Suppressor macrophage (primary cell): ENCODE measurements at regions not wholly inside any gene's neighbourhood (a gene's known extent, or its start where the extent isn't known, plus 50 kb on each side); places are given as distances from the start of the nearest gene placed in this dataset.
"Not testable (repeated sequence)": the region's sequence is repeated elsewhere in the genome, so short reads cannot be mapped to it uniquely, and the experiment has no call there.

ENCODE experiments used
- DNase-seq, 4 experiments: peaks; one replicate each; pipeline ENCODE4 v3.0.0-alpha.2; 2020 to 2022

DNA sequence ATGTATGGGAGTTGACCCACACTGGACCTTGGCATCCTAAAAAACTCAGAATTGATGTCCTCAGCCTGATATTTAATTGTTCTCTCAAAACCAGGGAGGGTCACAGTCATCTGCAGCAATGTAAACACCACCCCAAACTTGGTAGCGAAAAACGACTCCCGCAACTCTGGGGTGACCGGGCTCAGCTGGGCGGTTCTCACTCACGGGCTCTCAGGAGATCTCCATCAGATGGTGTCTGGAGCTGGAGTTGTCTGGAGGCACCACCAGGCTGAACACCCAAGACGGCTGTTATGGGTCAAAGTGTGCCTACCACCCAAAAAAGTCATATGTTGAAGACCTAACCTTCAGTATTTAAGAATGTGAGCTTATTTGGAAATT, 50.9 kb upstream of the NXT1 start:
- no peak for DNase-seq

DNA sequence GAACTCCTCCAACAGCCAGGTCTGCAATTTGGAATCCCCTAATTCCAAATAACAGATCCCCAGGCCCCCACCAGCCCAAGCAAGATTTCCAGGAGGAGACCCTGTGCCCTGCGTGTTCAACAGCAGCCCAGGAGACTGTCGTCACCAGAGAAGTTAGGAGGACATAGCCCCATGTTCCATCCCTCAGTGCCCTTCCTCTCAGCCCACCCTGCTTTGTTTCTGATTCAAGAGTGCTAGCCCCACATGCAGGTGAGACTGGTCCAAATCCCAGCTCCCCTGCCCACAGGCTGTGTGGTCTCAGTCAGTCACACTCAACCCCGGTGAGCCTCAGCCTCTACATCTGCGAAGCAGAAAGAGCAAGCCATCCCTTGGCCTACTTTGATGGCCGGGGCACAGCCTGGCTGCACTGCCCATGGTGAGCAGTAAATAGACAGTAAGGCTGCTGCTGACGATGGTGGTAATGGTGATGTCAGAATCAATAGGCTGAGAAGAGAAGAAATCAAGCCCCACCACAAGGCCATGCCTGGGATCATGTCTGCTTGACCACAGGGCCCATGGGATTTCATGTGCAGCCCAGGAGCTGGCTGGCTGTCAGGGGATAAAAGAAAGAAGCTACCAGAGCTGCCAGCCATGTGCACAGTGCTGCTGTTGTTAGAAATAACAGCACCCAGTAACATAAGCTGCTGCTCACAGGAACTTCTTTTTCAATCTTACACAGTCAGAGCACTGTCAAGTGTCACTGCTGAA, 51.5 kb upstream of the NXT1 start:
- DNase-seq, result no peak

DNA sequence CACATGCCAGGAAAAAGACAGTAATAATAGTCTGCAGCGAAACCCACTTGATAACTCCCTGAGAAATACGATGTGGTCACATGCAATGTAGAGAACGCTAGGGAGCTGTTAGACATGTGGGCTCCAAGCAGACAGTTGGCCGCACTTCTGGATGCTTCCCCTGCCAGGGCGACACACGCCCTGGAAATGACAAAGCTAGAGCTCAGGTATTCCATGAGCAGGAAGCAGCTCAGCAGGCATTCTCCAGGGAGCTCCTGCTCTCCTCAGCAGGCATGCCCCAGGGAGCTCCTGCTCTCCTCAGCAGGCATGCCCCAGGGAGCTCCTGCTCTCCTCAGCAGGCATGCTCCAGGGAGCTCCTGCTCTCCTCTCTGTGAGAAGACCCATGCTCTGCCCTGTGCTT, 52.4 kb upstream of the NXT1 start:
- DNase-seq, result no peak

DNA sequence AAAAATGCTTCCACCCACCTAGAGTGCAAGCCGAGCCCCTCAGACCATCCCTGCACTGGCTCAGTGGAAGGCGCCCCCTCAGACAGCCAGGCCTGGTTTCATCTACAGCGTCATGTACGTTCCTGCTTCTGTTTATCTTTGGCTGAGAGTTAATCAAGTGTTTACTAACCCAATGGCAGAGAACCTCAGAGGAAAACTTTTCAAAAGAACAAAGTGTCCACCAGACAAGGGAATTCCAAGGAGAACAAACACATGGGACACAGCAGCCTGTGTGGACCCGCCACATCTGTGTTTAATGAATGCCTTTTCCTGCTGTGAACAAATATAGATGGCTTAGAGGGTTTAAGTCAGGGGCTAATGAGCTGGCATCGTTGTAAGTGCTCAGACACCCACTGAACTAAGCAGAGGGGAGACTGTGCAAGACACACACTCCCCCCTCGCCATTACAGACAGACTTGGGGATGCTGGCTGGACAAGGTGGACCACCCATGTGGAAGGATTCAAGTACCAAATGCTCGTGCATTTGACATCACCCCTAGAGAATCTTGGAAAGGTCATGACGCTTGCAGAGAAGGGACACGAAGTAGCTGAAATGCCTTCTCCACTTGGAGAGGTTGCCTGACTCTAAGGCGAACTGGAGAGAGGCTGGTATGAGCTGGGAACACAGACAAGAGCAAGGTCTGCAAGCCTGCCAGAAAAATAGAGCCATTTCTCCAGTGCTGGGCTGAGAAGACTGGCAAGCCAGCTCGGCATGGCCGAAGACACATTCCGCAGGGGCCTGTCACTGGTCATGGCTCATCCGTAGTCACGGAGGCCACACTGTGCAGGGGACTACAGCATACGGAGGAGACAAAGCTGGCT, 53.5 kb upstream of the NXT1 start:
- no peak for DNase-seq

DNA sequence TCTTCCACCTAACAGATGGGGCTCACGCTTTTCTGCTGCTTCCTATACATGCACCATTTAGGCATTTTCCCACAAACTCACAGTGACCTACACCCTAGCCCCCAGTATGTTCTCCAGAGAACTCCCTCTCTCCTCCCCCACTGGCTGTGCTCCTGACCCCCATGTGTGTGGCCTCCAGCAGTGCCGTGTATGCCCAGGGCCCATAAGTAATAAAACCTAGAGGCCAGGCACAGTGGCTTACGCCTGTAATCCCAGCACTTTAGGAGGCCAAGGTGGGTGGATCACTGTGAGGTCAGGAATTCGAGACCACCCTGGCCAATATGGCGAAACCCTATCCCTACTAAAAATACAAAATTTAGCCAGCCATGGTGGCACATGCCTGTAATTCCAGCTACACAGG, 54.7 kb upstream of the NXT1 start:
- DNase-seq, result no peak

DNA sequence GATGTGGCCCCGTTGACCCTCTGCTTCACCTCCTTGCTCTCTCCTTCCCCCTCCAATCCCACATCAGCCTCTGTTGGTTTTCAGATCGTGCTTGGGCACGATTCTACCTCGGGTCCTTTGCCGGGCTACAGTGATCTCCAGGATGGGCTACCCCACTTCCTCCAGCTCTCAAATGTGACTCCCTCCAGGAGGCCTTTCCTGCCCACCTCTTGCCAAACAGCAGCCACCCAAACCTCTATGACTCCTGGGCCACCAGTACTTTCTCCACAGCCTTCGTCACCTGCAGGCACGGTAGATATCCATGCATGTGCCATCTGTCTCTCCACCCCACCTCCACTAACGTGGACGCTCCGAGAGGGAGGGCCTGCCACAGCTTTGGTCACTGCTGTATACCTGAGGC, 55.9 kb upstream of the NXT1 start:
- DNase-seq, result no peak

DNA sequence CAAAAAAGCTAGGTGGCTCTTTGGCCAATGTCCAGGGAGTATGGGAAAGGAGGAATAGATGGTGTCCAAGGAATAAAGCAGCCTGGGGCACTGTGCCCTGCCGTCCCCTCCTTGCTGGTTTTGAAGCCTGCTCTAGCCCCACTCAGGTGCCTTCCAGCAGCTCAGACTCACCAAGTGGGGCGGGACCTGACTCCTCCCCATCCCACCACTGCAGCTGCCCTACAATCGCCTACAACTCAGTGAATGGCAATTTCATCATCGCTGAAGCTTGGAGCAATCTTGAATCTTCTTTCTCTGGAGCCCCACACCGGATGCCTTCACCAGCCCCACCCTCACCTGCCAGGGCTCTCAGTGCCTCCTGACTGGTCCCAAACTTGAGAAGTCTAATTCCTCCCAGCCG, 56.4 kb upstream of the NXT1 start:
- DNase-seq, result no peak

DNA sequence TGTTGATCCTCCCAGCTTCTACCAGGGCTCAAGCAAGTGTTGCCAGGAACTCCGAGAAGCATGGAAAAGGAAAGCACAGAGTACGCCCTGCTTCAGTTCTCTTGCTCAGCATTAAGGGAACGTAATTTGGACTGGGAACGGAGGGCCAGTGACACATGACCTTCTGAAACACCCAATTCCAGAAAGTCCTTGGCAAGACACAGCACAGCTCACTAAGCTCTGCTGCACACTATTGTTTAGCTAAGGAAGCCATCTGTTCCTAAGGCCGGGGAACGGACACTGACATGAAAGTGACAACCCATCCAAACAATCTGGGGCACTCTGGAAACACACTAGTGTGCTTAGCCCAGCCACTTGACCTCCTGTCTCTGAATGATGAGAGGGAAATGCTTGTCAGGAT, 56.9 kb upstream of the NXT1 start:
- no peak for DNase-seq

DNA sequence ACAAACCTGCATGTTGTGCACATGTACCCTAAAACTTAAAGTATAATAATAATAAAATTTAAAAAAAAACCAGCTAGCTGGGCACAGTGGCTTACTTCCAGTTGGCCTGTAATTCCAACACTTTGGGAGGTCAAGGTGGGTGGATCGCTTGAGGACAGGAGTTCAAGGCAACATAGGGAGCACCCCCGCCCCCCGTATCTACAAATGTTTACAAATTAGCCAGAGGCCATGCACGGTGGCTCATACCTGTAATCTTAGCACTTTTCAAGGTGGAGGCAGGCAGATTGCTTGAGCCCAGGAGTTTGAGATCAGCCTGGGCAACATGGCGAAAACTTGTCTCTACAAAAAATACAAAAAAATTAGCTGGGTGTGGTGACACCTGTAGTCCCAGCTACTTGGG, 58.3 kb upstream of the NXT1 start:
- not testable (repeated sequence) for DNase-seq

DNA sequence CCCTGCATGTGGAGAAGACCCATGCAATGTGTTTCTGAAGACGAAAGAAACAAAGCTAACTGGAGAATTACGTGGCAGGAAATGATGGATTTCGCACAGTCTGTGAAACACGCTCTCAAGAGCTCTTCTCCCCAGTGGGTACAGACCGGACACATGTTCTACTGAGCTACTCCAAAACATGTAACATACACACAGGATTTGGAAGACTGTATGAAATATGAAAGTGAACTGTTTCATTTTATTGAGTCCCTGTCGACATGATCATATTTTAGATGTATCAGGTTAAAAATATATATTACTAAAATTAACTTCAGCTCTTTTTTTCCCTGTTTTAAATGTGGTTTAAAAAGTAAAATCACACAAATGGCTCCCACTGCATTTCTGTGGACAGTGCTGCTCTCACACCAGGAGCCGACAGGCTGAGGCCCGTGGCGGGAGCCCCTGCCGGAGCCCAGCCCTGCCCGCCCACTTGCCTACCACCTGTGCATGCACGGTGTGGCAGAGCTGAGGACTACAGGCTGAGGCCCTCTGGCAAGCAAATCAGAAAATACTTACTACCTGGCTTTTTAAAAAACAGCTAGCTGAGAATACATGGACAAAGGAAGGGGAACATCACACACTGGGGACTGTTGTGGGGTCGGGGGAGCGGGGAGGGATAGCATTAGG, 58.9 kb upstream of the NXT1 start:
- DNase-seq, result no peak

DNA sequence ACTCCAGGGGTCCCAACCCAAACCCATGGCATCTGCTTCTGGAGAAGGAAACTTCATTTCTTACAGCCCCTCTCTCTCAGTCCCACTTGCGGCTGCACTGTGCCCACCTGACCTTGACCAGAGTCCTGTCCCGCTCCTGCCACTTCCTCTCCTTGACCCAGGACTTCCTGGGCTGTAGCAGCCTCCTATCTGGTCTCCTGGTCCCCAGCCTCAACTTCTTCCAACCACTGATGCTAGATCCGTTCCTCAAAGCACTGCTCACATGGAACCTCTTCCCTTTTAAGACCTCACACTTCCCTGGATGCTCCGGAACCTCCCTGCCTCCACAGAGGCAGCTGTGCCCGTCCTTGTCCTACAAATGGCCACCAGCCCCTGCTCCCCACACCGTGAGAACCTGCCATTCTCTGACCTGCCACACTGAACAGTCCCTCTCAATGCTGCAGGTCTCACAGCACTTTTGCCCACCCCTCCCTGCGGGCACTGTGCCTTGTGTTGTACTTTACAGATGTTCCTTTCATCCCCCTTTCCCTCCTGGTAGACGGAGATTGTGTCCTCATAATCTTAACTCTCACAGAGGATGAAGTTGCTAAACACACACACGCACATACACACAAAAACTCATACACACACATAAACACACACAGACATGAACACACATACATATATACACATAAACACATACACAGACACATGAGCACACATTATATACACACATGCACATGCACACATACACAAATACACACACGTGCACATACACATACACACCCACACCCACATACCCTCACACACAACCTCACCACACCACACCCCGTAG, 59.6 kb upstream of the NXT1 start:
- DNase-seq, result no peak

DNA sequence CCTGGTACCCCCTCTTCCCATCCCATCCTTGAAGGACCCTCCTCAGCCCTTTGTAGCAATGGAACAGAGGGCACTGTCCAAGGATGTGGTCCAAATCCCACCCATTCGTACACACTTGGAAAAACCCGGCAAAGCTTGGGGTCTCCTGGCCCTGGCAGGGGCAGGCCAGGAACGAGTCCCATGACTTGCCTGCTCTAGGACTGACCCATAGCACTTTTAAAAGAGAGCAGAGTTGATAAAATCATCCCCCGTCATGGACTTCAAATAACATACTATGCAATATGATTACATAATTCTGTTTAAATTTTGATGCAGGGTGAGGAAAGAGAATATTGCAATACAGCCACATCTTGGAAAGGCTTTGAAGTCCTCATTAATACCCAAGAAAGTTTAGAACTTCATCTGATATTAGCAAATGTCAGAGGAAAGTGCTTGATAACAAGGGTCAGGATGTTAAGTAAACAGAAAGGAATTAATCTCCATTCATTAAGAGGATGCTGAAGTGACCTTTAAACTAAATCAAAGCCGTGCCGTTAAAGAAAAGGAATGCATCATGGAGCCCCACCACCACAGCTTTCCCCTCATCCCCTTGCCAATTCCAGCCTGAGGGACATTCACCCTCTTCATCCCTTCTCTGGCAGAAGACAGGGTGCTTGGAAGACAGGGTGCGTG, 60.7 kb upstream of the NXT1 start:
- no peak for DNase-seq

DNA sequence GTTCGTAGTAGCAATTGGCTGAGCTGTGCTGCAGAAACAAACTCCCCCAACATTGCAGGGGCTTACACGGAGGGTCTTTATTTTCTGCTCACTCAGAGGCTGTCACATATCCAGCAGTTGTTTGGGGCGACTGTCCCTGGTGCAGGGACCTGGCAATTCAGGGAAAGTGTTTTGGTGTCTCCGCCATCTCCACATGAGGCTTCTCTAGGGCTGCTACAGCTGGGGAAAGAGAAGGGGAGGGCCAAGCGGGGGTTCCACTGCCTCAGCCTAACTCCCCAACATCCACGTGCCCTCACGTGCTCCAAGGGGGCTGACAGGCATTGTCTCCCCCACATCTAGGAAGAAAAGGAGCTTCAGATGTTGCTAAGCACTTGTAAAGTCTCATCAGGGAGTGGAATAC, 61.3 kb upstream of the NXT1 start:
- no peak for DNase-seq

DNA sequence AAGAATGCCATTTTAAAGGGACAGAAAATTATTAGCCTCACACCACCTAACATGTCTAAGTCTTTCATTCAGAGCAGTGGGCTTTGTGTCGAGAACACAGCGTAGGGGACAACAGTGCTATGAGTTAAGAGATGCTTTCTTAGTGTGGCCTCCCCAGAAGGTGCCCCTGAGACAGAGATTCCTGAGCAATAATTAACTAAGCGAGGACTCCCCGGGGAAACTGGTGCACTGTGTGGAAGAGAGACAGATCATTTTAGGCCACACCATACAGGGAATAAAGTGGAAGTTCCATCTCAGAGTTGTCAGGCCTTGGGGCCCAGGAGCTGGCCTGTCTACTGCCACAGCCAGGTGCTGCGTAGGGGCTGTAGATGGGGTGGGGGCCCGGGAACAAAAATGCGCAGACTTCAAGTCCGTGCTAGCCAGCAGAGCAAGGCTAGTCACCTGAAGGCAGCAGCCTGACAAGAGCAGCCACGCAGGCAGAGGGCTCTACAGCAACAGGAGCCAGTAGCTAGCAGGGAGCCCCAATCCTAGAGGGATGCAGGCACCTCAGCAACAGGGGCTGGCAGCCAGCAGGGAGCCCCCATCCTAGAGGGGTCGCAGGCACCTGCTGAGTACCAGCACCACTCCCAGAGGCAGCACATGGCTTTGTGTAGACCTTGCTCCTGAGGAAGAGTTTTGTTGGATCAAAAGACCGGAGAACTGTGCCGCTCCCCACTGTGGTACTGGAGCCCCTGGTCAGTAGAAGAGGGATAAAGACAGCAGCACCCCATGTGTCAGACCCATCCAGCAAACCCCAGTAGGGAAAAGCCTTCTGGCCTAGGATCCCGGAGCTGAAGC, 63.0 kb upstream of the NXT1 start:
- DNase-seq, result no peak

DNA sequence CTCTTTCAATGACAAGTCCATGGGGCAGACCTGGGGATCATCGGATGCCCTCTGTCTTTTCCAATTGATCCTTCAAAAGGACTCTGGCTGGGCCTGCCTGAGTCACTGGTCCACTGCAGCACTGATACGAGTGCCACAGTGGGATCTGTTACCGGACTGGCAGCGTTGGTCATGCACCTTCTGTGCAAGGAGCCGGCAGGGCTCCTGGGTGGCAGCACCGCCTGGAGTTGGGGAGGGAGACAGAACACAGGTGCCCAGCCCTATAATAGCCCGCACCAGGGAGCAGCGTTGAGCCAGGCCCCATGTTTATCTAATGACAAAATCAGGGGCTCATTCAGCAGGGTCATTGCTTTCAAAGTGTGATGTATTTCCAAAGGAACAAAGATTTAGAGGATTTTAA, 64.2 kb upstream of the NXT1 start:
- DNase-seq, result no peak

DNA sequence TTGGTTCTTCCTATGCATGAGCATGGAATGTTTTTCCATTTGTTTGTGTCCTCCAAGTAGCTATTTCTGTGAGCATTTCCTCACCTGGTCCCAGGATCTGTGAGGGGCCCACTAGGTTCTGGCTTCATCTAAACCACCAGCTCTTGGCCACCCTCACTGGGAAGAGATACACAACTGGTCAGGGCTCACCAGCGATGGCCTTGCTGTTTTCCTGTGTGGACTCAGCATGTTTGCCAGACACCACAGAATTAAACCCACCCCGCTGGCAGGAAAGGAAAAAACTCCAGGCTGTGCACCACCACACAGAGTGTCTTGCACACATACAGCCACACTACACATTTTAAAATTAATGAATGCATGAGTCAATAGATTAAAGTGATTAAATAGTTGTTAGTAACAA, 65.1 kb upstream of the NXT1 start:
- DNase-seq, result no peak

DNA sequence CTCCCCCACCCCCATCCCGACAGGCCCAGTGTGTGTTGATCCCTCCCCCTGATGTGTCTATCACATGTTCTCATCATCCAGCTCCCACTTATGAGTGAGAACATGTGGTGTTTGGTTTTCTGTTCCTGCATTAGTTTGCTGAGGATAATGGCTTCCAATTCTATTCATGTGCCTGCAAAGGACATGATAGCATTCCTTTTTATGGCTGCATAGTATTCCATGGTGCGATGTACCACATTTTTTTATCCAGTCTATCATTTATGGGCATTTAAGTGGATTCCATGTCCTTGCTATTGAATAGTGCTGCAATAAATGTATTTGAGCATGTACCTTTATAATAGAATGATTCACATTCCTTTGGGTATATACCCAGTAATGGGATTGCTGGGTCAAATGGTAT, 66.6 kb upstream of the NXT1 start:
- DNase-seq, result no peak

DNA sequence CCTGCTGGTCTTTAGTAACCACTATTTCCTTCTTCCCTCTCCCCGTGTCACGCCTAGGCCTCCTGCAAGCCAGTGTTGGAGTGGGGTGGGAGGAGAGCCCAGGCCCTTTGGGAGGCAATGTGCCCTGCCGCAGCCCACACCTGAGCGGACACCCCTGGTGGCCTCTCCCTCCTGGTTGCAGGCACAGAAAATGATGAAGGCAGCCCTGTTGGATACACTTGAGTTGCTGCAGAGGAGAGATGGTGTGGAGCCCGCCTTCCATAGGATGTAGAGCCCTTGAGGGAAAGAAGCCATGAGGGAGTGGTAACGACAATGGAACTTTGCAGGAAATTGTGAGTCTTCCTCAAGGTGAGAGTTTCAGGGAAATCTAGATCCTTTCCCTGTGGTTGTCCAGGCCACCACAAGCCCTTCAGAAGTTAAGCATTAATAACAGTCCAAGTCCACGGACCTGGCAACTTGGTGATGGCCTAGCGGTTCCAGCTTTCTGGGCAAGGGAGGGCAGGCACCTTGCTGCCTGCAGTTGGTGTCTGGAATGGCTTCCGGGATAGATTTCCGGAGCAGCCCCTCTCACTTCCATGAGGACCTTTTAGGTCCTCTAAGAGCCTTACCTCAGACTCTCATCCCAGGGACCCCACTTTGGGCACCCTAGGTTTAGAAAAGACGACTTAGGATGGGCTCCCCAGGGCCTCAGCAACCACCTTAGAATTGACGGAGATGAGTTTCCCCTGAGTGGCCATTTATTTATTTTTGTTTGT, 67.3 kb upstream of the NXT1 start:
- no peak for DNase-seq

DNA sequence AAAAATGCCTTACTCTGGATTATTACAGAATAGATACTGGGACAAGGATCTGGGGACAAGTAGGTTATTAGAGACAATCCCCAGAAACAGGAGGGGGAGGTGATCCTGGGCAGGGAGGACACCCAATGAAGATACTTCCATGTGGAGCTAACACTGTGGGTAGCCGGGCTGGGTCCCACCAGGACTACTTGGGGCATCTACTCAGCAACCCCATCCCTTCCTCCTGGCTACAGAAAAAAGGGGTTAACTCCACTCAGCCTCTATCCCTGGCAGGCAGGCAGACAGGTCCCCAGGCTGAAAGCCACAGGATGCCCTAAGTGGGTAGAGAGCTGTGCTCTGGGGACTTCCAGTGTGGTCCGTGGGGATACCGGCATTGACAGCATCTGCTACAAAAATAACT, 68.0 kb upstream of the NXT1 start:
- no peak for DNase-seq

DNA sequence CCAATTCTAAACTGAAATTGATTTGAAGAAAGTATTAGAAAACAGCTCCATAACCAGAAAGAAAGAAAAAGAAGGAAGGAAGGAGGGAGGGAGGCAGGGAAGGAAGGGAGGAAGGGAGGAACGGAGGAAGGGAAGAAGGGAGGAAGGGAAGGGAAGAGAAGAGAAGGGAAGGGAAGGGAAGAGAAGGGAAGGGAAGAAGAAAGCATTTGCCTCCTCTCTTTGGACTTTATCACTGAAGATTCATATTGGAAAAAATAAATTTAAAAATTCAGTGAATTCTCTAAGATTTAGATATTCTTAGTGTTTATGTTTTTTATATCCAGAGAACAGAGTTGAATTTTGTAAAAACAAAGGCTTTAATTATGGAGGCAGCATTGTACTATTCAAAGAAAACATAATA, 68.5 kb upstream of the NXT1 start:
- no peak for DNase-seq

DNA sequence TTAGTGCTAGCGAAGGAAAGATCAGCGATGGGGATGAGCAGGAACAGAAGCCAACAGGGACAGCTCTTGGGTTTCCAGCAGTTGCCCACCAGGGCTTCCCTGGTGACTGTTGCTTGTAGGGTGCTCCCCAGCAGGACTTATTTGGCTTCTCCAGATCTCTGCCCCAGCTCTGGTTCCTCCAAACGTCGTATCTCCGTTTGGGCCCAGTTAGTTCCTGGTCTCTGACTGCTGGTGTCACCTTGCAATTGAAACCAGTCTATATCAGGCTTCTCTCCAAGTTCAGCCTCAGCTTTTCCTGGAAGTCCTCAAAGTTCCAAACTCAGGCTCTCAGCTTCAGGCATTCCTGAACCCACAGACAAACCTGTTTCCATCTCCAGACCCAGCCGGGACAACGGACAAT, 70.8 kb upstream of the NXT1 start:
- no peak for DNase-seq
